Body of pancreas (tissue), 4 donors: ENCODE measurements at regions not wholly inside any gene's neighbourhood (a gene's known extent, or its start where the extent isn't known, plus 50 kb on each side); places are given as distances from the start of the nearest gene placed in this dataset.
"Not testable (repeated sequence)": the region's sequence is repeated elsewhere in the genome, so short reads cannot be mapped to it uniquely, and the experiment has no call there.

Experiments used
- POLR2A ChIP-seq, 3 donors: fragments of 450-650 bp; IDR thresholded peaks; one replicate each; pipeline ENCODE4 v1.6.1; 2016; ENCODE audit warnings: antibody characterized with exemption in 3 of 3, mild to moderate bottlenecking in 2 of 3
- TF ChIP-seq, protein P1 (sequence below), 7 experiments: fragments of 450-650 bp in 4 of 7; fragments of 200-600 bp in 3 of 7; sonication (generic) in 3 of 7; IDR thresholded peaks; one replicate each; pipeline ENCODE4 v1.5.1; 2016 to 2019; ENCODE audit warnings: antibody characterized with exemption in 7 of 7

DNA sequence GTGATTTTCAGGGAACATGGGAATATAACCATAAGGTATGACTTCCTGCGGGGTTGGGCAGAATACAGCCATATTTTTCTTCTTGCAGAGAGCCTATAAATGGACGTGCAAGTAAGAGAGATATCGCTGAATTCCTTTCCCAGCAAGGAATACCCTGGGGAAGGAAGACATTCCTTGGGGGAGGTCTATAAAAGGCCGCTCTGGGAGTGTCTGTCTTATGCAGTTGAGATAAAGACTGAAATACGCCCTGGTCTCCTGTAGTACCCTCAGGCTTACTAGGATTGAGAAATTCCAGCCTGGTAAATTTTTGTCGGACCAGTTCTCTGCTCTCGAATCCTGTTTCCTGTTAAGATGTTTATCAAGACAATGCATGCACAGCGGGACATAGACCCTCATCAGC, 282.2 kb upstream of the CYLC2 start:
- TF ChIP-seq, protein P1, sequence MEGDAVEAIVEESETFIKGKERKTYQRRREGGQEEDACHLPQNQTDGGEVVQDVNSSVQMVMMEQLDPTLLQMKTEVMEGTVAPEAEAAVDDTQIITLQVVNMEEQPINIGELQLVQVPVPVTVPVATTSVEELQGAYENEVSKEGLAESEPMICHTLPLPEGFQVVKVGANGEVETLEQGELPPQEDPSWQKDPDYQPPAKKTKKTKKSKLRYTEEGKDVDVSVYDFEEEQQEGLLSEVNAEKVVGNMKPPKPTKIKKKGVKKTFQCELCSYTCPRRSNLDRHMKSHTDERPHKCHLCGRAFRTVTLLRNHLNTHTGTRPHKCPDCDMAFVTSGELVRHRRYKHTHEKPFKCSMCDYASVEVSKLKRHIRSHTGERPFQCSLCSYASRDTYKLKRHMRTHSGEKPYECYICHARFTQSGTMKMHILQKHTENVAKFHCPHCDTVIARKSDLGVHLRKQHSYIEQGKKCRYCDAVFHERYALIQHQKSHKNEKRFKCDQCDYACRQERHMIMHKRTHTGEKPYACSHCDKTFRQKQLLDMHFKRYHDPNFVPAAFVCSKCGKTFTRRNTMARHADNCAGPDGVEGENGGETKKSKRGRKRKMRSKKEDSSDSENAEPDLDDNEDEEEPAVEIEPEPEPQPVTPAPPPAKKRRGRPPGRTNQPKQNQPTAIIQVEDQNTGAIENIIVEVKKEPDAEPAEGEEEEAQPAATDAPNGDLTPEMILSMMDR (IDR thresholded peaks at IDR 0.05) = not testable (repeated sequence)
- TF ChIP-seq POLR2A (IDR thresholded peaks at IDR 0.05) = not testable (repeated sequence)
